GDM1 (cell line): ENCODE measurements at regions not wholly inside any gene's neighbourhood (a gene's known extent, or its start where the extent isn't known, plus 50 kb on each side); places are given as distances from the start of the nearest gene placed in this dataset.
A peak's percentile ranks its signal among the peaks of the same experiment; 100 is the strongest.

Experiments used
- DNase-seq: peaks from one replicate; lab custom pipeline; 2025; lab: John Stamatoyannopoulos, UW

DNA sequence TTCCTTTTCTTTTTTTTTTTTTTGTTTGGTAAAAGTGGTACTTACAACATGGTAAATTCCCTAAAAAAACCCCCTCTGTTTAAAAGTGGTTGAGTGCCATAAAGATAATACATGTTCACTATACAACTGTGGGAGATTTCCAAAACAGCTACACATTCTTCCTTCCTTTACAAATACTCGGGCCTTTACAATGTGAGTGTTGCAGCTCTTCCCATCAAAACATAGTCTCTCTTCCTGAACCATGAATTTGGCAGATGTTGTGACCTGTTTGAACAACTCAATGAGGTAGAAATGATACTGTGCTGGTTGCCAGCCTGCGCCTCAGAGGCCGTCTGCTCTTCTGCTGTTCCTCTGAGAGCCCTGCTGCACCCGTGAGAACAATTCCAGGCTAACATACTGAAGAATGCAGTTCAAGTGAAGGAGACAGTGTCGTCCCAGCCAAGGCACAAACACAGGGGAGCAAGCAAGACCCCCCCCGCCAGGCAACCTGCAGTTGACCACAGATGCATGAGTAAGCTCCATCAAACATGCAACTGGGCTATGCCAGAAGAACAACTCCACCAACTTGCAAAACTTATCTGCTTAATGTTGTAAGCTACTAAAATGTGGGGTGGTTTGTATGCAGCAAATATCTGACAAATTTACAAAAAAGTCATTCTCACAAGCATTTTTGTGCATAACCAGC is 645.0 kb downstream of the PCDH7 start:
- DNase-seq: no peak

DNA sequence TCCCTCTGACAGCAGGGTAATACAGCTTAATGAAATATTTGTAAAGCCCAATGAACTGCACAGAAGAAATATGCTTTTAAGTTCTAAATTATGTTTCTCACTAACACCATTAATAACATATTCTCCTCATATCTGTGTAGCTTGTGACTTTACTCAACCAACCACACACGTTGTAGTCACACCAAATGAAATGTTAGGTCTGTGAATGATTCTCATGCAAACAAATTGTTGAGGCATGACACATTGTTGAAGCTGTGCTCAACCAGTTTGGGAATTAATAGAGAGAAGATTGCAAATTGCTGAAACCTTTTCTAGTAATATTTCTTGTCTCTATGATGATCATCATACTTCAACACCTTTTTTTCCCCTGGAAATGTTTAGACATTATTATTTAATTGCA is 645.9 kb downstream of the PCDH7 start:
- no peak for DNase-seq

DNA sequence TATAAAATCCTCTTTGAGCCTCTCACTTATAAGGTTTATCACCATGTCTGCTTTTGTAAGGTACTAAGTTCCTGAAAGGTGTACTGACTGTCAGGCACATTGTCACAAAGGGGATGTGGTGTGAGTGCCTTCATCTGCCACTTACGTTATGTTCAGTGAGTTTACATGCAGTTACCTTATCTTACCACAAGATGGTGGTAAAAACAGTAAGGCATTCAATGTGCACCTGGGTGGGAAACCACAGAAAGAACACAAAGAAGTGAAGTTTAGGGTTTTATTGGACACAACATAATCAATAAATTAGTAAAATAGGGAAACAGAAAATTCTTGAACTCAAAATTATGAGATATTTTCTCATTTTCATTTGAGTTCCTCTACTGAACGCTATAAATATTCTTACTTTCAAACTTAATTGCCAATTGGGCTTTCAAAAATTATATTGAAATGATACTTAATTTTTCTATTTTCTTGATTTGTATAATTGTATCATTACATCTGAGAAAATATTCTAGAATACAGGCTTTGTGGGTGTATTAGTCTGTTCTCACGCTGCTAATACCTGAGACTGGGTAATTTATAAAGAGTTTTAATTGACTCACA is 650.8 kb downstream of the PCDH7 start:
- peak; percentile 28 for DNase-seq

DNA sequence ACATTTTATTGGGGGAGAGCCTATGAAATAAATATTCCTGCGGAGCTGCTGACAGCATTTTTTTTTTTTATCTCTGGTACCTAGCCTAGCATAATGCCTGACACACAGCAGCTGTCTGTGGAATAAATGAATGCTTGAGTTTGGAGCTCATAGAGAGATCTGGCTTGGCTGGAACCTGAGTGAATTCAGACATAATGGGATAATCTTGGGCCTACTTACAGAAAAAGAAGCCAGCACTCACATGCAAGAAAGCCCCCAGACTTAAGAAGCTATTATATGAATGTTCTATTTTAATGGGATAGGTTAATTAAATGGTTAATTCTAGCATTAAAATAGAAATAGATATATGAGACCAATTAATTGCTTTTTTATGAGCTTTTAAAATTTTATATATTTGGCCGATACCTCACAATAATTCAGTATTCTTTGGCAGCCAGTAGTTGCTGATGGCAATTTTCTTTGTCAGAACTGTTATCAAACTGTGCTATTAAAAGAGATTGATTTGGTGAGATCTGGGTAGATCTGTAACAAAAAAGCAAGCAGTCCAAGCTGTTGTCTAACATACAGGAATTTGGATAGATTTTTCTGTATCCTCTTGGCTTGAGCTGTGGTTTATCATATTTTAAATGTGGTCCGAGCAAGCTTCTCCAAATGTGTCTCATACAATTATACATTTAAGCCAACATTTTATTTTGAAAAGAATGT is 654.2 kb downstream of the PCDH7 start:
- no peak for DNase-seq

DNA sequence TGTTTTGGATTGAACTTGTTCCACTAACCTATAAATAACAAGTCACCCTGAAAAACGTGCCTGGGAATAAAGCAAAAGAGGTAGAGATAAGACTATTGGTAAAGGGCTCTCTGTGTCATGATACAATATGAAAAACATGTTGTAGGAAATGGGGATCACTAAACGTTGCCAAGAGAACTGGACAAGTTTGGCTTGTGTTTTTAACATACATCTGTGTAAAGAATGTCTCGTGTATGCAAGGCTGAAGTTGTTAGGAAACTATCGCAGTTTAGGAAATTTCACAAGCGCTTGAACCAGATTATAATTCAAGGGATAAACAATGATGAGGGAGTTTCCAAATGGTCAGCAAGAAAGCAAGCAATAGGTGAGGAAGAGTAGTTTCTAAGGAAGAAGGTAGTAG is 655.8 kb downstream of the PCDH7 start:
- DNase-seq: no peak

DNA sequence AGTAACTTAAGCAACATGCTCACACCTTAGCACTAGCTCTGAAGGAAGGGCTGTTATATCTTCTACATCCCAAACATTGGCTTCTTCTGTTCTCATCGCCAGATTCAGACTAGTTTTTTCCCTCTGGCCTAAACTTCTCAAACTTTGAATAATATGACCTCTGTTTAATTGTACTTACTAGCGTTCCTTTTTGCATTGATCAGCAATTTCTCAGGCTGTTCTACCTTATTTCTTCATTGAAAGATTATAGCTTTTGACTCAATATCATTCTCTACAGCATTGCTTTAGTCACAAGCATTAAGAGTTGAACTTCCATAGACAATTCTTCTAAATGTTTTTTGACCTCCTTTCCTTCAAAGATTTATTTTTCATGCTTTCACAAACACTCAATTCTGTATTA is 659.2 kb downstream of the PCDH7 start:
- DNase-seq: no peak

DNA sequence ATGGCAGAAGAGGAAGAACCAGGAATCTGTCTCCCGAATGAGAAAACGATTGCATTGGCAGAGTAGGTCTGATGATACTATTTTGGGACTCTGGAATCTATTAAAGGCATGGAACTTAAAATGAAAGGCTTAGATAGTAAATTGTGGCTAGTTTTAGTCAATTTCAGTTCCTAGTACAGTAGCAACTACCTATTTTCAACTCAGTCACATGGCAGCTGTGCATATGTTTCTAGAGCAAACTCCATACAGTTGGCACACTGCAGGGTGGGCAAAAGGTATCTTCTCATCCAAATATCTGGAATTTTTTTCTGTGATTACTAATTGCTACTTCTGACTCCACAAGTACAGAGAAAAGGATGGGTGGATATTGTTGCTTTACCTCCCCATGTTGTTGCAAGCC is 663.6 kb downstream of the PCDH7 start:
- DNase-seq: no peak

DNA sequence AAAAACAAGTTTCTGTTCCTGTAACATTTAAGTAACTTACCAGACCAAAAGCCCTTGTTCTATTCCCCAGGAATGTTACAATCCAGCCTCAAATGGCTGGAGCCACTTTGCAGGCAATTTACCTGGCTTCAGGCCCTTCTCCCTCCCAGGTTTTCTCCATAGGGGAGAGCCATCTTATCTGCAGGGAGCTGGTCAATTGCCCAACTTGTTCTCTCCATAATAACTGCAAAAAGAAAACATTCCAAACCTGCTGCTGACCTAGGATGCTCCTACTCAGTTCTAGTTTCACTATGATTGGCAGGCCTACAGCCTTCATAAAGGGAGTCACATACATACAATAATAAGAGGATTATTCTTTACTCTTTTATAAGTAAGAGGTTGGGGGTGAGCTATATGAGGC is 670.7 kb downstream of the PCDH7 start:
- DNase-seq: no peak

DNA sequence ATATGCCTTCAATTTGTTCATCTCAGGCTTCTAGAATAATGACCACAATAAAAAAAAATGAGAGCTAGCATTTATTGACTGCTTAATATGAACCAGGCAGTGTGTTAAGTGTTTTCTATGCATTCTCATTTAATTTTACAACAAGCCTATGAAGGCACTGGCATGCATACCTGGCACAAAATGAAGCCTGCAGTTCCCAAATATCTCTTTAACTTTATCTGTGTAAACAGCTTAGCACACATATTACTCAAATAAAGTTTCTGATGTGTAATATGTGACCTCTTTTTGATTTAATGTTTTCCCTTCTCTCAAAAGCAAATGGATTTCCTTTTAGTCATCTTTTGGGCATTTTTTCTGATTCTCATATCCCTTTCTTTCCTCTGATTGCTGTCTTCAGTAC is 671.8 kb downstream of the PCDH7 start:
- no peak for DNase-seq

DNA sequence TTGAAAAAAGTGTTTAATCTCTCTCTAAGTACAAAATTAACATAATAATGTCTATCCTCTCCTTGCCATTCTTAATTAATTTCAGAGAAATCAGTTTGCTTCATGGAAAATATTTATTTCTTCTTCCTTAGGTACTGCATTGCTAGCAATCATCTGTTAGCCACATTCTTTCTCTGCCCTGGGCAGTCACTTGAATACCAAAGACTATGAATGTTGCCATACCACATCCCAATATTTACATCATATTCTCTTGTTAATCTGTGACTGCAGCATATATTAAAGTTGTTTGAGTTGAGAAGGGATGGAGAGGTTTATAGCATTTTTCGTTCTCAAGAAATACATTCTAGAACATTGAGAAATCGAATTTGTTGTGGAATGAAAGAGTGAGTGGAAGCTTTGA is 672.8 kb downstream of the PCDH7 start:
- DNase-seq: no peak

DNA sequence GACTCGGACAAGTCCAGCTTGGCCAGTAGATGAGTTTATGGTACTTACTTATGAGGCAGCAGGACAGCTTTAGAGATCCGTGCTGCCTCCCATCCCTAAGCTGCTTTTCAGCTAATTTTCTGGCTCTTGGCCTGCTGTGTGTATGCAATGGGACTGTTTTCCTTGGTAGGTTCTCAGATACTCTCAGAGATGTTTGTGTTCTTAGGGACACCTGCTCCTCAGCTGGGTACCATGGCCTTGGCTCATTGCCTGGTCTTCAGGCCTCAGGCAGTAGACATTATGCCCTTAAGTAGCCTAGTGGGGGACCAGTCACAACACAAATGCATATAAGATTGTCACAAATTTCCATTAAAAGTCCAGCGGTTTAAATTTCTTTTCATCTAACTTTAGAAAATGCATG is 688.0 kb downstream of the PCDH7 start:
- no peak for DNase-seq

DNA sequence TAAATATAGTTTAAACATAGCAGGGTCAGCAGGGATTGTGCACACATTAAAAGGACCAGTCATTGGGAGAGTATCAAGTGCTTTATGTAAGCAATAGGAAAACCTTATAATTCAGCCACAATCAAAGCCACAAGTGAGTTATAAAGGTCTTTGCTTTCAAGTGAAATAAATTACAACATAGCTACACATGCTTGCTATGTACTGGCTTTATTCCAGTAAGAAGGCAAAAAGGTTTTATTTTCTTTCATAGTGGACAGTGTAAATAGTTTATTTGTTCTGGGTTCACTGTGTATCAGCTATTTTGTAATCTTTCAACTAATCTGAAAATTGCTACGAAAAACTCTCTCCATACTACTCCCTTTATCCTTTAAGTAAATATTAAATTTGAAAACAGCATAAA is 691.4 kb downstream of the PCDH7 start:
- DNase-seq: no peak

DNA sequence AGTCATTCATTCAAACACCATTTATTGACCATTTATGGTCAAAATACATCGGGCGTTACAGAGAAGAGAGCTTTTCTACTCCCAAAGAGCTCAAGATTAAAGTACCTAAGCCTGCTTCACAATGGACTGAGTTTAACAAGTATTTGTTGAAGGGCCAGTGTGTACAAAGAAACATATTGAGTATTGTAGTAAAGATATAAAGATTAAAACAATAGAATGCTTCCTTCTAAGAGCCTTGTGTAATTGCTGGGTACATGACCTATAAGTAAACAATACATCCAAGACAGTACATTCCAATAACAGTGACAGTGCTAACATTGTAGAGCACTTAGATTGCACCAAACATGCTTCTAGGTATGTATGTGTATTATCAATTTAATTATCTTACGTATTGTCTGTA is 695.5 kb downstream of the PCDH7 start:
- DNase-seq: no peak

DNA sequence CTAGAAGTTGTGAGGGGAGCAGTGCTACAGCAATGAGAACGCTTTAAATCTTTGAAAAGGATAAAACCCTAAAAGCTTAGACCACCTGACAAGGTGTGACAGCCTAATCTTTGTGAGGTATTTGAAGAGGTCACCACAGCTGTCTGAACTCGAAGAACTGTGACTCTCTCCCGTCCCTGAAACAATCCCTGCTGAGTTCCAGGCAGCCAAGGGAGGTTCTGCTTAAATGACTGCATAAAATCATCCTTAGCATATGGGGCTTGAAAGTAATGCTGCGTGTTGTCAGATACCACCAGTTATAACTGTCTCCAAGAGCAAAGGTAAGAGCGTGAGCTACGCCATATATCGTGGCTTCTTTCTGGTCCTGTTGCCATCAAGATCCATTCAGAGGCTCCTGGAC is 696.3 kb downstream of the PCDH7 start:
- DNase-seq: no peak

DNA sequence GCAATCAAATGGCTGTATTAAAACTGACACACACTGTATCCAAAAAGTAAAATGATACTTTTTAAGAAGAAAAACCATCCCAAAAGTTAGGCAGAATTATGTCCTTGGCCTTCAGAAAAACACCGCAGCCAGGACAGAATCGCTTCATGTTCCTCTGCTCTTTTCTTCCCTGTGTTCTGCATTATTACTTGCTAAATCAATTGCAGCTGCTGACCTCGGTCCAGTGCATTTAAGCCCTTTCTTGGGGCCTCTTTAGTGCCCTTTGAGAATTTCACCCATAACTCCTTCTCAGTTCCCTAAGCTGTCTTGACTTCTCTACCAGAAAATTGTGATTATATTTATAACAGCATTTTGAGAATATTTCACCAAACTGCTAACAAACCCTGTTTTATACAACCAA is 696.9 kb downstream of the PCDH7 start:
- no peak for DNase-seq

DNA sequence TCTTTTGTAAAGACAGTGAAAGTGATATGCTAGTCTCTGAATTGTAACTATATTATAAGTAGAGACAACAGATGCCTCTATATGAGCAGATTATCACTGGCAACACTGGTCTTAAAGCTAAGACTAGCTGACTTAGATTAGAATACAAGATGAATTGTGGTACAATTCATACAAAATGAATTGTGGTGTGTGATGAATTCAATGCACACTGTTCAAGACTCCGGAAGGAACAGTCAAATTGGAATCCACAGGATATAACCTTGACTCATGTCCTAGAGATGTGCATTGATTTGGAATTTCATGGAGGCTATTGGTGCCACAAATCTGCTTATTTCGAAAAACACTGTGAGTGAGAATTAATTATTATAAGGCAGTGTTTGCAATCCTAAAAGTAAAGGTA is 701.8 kb downstream of the PCDH7 start:
- DNase-seq: no peak

DNA sequence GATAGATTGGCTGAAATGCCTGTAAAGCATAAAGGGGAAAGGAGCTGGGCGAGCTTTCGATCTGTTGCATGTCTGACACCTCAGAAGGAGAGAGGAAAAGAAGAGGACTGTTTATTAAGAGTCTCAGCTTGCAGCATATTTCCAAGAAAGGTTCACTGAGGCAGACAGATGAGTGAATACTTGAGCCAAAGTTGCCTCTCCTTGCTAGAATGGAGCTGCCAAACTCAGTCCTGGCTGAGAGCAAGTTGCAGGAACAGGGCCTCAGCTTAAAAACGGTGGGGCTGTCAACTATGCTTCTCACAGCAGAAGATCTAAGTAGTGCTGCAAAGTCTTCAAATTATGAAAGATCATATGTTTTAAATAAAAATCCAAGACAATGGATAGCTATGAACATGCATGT is 707.5 kb downstream of the PCDH7 start:
- DNase-seq: no peak

DNA sequence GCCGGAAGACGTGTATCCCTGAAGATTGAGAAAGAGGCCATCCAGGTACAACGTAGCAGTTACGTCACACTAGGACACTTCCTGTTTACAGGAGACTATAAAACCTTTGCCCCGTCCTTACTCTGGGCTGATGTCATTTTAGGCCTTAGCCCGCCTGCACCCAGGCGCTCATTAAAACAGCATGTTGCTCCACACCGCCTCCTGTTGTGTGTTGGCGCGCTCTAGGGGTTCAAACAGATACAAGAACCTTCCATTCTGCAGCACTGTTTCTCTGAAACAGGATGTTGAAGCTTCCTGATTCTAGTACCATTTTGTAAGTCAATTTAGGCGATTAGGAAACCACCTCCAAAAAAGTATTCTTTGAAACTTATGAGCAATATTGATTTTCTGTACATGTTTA is 722.1 kb downstream of the PCDH7 start:
- DNase-seq: no peak

DNA sequence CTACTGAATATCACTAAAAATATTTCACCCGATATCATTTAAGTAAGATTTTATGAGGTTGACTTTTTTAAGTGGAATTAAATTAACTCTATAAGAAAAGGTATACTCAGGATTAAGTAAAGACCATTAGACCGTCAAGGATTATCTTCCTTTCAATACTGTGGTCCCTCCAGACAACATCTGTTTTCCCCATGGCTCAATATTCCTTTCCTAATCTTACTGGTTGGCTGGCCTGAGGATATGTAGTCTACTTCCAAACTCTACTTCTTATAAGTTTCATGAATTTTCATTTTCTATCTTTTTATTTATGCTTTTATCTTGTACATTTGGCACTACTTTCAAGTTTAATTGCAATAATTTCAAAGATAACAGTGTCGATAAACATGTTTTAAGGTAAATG is 725.4 kb downstream of the PCDH7 start:
- no peak for DNase-seq

DNA sequence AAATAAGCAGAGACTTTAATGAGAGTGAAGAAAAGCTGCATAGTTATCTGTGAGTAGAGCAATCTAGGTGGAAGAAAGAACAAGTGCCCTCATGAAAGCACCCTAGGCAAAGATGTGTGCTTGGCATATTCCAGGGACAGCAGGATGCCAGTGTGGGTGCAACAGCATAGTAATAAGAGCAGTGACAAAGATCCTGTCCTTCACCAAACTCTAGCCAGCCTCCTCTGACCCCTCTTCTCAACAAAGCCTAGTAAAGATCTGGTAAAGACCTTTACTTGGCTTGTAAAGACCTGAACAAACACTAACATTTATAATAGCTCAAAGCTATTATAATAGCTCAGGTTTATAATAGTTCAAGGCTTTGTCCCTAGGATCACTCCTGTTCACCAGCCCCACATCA is 735.4 kb downstream of the PCDH7 start:
- no peak for DNase-seq

DNA sequence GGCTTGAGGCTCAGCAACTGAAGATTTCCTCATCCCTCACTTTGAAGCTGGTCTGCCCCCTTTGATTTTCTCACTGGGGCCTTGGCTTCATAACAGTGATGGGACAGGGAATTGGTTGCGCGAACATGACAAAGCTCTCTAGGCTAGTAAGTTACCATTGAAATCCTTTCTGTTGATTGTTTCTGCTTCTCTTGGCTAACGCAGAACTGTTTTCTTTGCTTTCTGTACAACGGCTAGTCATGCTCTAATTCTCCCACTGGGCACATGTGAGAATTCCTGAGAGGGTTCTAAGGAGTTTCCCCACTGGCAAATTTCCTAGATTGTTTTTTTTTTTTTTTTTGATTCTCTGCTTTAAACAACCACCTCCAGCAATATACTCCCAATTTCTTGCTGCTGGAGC is 738.6 kb downstream of the PCDH7 start:
- no peak for DNase-seq

DNA sequence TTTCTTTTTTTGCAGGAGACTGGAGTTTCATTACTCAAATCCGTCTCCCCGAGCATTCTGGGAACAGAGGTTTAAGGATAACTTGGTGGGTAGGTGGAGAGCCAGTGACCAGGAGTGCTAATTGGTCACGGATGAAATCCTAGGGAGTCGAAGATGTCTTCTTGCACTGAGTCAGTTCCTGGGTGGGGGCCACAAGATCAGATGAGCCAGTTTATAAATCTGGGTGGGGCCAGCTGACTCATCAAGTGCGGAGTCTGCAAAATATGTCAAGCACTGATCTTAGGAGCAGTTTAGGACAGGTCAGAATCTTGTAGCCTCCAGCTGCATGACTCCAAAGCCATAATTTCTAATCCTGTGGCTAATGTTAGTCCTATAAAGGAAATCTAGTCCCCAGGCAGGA is 741.3 kb downstream of the PCDH7 start:
- DNase-seq: no peak

DNA sequence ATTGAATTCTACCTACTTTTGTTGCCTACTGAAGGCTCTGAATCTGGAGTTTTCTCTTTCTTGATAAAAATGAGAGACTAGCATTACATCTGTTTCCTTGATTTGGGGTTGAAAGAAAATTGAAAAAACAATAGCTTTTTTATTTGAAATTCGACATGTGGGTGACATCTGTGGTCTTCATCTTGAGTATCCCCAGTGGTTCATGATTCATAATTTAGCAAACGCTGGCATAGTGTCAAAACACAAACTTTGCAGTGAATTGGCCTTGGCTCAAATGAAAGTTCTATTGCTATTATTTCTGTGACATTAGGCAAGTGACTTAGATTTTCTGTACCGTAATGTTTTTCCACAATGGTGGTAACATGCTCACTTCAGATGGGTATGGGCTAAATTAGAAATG is 747.6 kb downstream of the PCDH7 start:
- no peak for DNase-seq

DNA sequence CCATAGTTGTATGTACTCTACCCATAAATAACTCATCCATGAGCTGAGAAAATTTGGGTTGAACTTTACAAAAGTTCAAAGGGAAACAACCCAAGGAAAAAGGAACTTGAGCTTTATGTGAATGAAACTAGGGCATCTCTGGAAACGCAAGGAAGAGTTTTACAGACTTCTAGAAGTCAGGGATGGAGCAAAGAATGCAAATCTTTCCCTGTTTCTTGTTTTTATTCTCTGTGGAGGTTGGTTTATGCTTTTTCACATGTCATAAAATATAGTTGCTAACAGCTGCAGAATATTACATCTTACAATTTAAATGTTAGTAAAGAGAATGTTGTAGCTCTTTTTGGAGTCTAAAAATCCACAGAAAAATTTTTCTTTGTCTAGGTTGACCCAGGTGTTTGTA is 754.1 kb downstream of the PCDH7 start:
- no peak for DNase-seq
